HFF-Myc (cell line): ENCODE measurements at regions not wholly inside any gene's neighbourhood (a gene's known extent, or its start where the extent isn't known, plus 50 kb on each side); places are given as distances from the start of the nearest gene placed in this dataset.
"Not testable (repeated sequence)": the region's sequence is repeated elsewhere in the genome, so short reads cannot be mapped to it uniquely, and the experiment has no call there.

ENCODE experiments used
- DNase-seq: peaks from one replicate; pipeline ENCODE4 v3.0.0-alpha.2; 2011; ENCODE audit warnings: low read depth; ENCODE audit errors: extremely low read depth
- H3K4me3 ChIP-seq: replicated peaks from 2 replicates; pipeline ENCODE4 v1.5.1; 2011; ENCODE audit warnings: low read depth, mild to moderate bottlenecking, control low read depth, low read length
- CTCF ChIP-seq: IDR thresholded peaks from 2 replicates; pipeline ENCODE4 v1.5.1; 2012; ENCODE audit warnings: mild to moderate bottlenecking, low read depth, low read length, control low read depth; ENCODE audit errors: missing control alignments

DNA sequence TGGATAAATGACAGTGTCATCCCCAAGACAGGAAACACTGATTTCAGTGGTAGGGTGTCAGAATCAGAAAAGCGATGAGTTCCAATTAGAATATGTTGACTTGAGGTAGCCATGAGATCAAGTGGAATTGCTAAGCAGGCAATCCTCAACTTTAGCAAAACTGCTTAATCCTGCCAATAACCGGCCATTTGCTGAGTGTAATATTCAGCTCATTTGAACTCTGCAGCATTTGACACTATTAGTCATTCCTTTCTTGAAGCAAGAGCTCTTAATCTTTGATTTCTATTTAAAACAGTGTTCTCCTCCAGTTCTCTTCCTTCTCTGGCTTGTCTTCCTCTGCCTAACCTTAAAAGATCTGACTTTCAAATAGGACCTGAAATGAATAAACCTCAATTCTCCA, 68.7 kb upstream of the DCLK2 start:
- no peak for DNase-seq
- no peak for TF ChIP-seq CTCF
- H3K4me3 ChIP-seq = no peak overlapping the region

DNA sequence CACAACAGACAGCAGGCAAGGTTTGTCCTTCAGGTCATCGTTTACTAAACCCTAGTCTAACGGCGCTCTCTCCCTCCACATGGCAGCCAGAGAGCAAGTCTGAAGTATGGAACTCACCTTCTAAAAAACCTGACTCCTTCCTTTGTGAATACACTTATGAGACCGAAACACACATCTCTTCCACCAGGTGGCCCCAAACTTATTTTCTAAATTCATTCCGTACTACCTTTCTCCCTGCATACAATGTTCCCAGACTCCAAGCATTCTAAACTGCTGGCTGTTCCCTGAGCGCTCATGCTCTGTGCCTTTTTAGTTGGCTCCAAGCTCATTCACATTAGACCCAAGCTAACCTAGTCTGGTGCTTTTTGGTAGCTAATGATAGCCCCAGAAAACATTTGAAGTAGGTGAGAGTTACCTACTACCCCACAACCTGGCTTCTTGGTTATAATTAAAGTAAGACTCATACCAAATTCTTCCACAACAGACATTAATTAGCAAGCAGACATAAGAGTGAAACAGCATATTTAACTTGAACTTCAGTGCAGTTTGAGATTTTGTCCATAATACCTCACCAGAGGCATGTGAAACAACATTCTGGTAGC, 67.6 kb upstream of the DCLK2 start:
- peak; percentile 69 for DNase-seq
- H3K4me3 ChIP-seq = no peak overlapping the region

DNA sequence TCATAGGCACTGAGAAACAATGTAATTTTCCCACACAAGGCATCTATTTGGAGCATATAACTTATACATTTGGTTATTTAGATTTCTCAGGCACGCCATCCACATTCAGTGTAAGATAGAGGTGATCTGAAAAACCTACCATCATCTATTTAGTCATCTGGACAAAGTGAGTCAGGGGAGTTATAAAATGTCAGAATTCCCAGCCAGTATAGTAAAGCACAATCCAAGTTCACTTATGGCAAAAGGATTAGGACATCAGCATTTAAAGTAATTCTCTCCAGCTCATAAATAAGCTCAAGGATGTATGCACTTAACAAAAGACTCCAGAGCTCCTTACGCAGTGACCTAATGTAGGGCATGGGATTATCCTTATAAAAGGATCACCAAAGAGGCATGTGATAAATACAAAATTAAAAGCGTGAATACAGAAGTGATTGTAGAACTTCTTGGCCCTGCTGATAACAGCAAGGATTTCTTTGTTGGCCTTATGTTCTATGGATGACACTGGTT, 65.3 kb upstream of the DCLK2 start:
- DNase-seq = no peak
- H3K4me3 ChIP-seq = no peak overlapping the region
- TF ChIP-seq CTCF = no peak

More for the DNA sequence above, 67.6 kb upstream of the DCLK2 start:
- peak; percentile 58 for TF ChIP-seq CTCF

DNA sequence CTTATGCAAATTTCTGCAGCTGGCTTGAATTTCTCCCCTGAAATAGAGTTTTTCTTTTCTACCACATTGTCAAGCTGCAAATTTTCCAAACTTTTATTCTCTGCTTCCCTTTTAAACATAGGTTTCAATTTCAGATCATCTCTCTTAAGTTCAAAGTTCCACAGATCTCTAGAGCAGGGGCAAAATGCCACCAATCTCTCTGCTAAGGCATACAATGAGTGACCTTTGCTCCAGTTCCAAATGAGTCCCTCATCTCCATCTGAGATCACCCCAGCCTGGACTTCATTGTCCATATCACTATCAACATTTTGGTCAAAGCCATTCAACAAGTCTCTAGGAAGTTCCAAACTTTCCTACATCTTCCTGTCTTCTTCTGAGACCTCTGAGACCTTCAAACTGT, 62.3 kb upstream of the DCLK2 start:
- H3K4me3 ChIP-seq, DNase-seq: not testable (repeated sequence)

DNA sequence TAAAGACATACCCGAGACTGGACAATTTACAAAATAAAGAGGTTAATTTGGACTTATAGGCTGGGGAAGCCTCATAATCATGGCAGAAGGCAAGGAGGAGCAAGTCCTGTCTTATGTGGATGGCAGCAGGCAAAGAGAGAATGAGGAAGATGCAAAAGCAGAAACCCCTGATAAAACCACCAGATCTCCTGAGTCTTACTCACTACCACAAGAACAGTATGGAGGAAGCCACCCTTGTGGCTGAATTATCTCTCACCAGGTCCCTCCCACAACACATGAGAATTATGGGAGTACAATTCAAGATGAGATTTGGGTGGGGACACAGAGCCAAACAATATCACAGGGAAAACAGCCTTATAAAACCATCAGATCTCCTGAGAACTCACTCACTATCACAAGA, 61.6 kb upstream of the DCLK2 start:
- DNase-seq, H3K4me3 ChIP-seq: not testable (repeated sequence)

DNA sequence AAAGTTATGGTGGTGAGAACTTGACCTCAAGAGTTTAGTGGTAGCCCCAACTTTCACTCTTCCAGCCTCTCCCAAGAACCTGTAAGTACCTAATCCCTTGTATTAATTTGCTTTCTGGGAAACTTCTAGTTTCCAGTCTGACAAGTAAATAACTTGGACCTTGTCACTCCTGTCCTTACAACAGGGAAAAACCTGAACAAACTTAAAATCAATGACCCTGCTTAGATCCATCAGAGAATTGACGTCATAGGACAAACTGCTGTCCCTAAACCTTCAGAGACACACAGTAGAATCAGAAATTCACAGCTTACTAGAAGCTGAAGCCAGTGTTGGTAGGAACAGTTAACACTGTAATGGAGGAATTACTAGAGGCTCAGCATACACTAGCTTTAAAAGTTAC, 60.0 kb upstream of the DCLK2 start:
- TF ChIP-seq CTCF = no peak
- H3K4me3 ChIP-seq = no peak overlapping the region
- DNase-seq = no peak

- H3K4me3 ChIP-seq = no peak overlapping the region
- TF ChIP-seq CTCF = no peak
- DNase-seq = no peak
Observed at GRCh38 chr4:150021483-150021882, 56.8 kb upstream of the DCLK2 start.

GRCh38 chr4:150023489-150023888, 54.8 kb upstream of the DCLK2 start:
- DNase-seq = no peak
- no peak overlapping the region for H3K4me3 ChIP-seq
- no peak for TF ChIP-seq CTCF

DNA sequence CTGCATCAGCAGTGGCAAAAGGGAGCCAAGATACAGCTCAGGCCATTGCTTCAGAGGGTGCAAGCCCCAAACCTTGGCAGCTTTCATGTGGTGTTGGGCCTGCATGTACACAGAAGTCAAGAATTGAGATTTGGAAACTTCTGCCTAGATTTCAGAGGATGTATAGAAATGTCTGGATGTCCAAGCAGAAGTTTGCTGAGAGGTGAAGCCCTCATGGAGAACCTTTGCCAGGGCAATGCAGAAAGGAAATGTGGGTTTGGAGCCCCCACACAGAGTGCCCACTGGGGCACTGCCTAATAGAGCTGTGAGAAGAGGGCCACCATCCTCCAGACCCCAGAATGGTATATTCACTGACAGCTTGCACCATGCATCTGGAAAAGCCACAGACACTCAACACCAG, 51.3 kb upstream of the DCLK2 start:
- not testable (repeated sequence) for DNase-seq

More for the DNA sequence above, 51.3 kb upstream of the DCLK2 start:
- H3K4me3 ChIP-seq = not testable (repeated sequence)
